GM23248 (cell line): ENCODE measurements at regions not wholly inside any gene's neighbourhood (a gene's known extent, or its start where the extent isn't known, plus 50 kb on each side); places are given as distances from the start of the nearest gene placed in this dataset.

Source experiments
- DNase-seq: peaks from one replicate; pipeline ENCODE4 v3.0.0-alpha.2; 2015
- H2AFZ ChIP-seq: fragments of 200-600 bp; sonication (generic); 2 replicates; pipeline ENCODE4 v1.6.1; 2016; ENCODE audit warnings: antibody characterized with exemption
- H3F3A ChIP-seq: fragments of 200-600 bp; sonication (generic); 2 replicates; pipeline ENCODE4 v1.6.1; 2016; ENCODE audit warnings: mild to moderate bottlenecking, antibody characterized with exemption, mixed run types; ENCODE audit not compliant: insufficient read depth
- H3K27ac ChIP-seq: fragments of 200-600 bp; sonication (generic); 2 replicates; pipeline ENCODE4 v1.5.1; 2016; ENCODE audit warnings: mild to moderate bottlenecking
- H3K27me3 ChIP-seq: fragments of 200-600 bp; sonication (generic); replicated peaks from 2 replicates; pipeline ENCODE4 v1.6.1; 2016; ENCODE audit warnings: mild to moderate bottlenecking; ENCODE audit not compliant: insufficient read depth
- H3K36me3 ChIP-seq: fragments of 200-600 bp; sonication (generic); 2 replicates; pipeline ENCODE4 v1.6.1; 2016; ENCODE audit warnings: low read depth, mild to moderate bottlenecking
- H3K4me1 ChIP-seq: fragments of 200-600 bp; sonication (generic); 2 replicates; pipeline ENCODE4 v1.6.1; 2016; ENCODE audit warnings: mild to moderate bottlenecking; ENCODE audit not compliant: insufficient read depth
- H3K4me2 ChIP-seq: fragments of 200-600 bp; sonication (generic); one replicate; pipeline ENCODE4 v1.6.1; 2016; ENCODE audit warnings: mild to moderate bottlenecking; ENCODE audit not compliant: unreplicated experiment
- H3K4me3 ChIP-seq: fragments of 200-600 bp; sonication (generic); 2 replicates; pipeline ENCODE4 v1.5.1; 2016; ENCODE audit warnings: mild to moderate bottlenecking
- H3K79me2 ChIP-seq: fragments of 200-600 bp; sonication (generic); 2 replicates; pipeline ENCODE4 v1.6.1; 2016; ENCODE audit warnings: mild to moderate bottlenecking; ENCODE audit not compliant: insufficient read depth
- H3K9ac ChIP-seq: fragments of 200-600 bp; sonication (generic); 2 replicates; pipeline ENCODE4 v1.6.1; 2016; ENCODE audit warnings: mild to moderate bottlenecking
- H3K9me2 ChIP-seq: fragments of 200-600 bp; sonication (generic); 2 replicates; pipeline ENCODE4 v1.6.1; 2016; ENCODE audit warnings: mixed run types, mild to moderate bottlenecking, moderate library complexity; ENCODE audit not compliant: insufficient read depth
- H3K9me3 ChIP-seq: fragments of 200-600 bp; sonication (generic); one replicate; pipeline ENCODE4 v1.6.1; 2017; ENCODE audit warnings: low read depth
- H4K20me1 ChIP-seq: fragments of 200-600 bp; sonication (generic); 2 replicates; pipeline ENCODE4 v1.6.0; 2016; ENCODE audit not compliant: insufficient read depth
- EZH2 ChIP-seq: fragments of 200-600 bp; sonication (generic); IDR thresholded peaks from 2 replicates; pipeline ENCODE4 v1.6.1; 2018; ENCODE audit warnings: antibody characterized with exemption, mild to moderate bottlenecking; ENCODE audit not compliant: insufficient read depth, poor library complexity, severe bottlenecking
- EZH2phosphoT487 ChIP-seq: fragments of 200-600 bp; sonication (generic); IDR thresholded peaks from 2 replicates; pipeline ENCODE4 v1.6.1; 2018; ENCODE audit warnings: antibody characterized with exemption, moderate library complexity, mild to moderate bottlenecking, low read depth; ENCODE audit not compliant: insufficient read depth
- WGBS, 2 experiments: methylation state at CpG; one replicate each; pipeline ENCODE4 v1.1.6; 2015 to 2017; ENCODE audit warnings: low lambda C conversion rate in 2 of 2, low coverage in 1 of 2; ENCODE audit errors: missing lambda C conversion rate in 2 of 2; 5-methylcytosine and 5-hydroxymethylcytosine counted together
- in situ Hi-C: fragments of 300-500 bp; cut with MboI; formaldehyde crosslinking; loops from 2 replicates; pipeline ENCODE4 v1.15.0; 2020

- H3K36me3 ChIP-seq: no peaks in the 10 kb centered on the region
- no peak overlapping the region for H3K27ac ChIP-seq
- no peaks in the 10 kb centered on the region for H4K20me1 ChIP-seq
- peaks cover 9% of the 10 kb centered on the region; the same call in 1 of the 2 replicates for H3K4me1 ChIP-seq
- no peaks in the 10 kb centered on the region for H3K79me2 ChIP-seq
- H3K4me3 ChIP-seq: no peak overlapping the region
- peak; percentile 30 for DNase-seq
- no peak for TF ChIP-seq EZH2phosphoT487
- TF ChIP-seq EZH2: no peak
- no peak overlapping the region for H3K9ac ChIP-seq
- peak overlapping the region; percentile 32; the same call in 1 of the 2 replicates for H2AFZ ChIP-seq
- H3K4me2 ChIP-seq: no peak overlapping the region
- H3F3A ChIP-seq: no peaks in the 10 kb centered on the region
- H3K9me3 ChIP-seq: no peaks in the 10 kb centered on the region
- H3K9me2 ChIP-seq: no peaks in the 10 kb centered on the region
- in situ Hi-C loops: no loop called here
- no peaks in the 10 kb centered on the region for H3K27me3 ChIP-seq
- 48 to 57% methylated on average over 3 of the region's 3 CpGs for WGBS, 2 experiments
Measured at GRCh38 chr18:28576941-28577340, 400.0 kb upstream of the CDH2 start.

DNA sequence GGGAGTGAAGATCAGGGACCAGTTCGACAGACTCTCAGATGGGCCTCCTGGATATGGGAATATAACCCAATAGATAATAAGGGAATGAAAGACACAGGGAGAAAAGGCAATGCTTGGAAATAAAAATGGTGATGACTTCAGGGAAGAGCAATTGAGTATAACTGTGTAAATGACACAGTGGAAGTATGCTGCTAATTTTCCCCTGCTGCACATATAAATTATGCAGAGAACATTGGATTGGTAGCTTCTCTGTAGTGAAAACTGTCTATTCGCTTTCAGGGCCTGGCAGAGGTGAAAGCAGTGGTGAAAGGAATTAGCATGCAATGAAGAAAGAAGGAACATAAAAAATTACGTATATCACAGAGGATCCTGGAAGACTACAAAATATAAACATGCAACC lies 398.2 kb upstream of the CDH2 start:
- TF ChIP-seq EZH2: no peak
- no peak for TF ChIP-seq EZH2phosphoT487
- H2AFZ ChIP-seq: no peak overlapping the region
- no peaks in the 10 kb centered on the region for H3F3A ChIP-seq
- in situ Hi-C loops: no loop called here
- H3K36me3 ChIP-seq: no peaks in the 10 kb centered on the region
- H3K9ac ChIP-seq: no peak overlapping the region
- no peak overlapping the region for H3K4me3 ChIP-seq
- 49 to 50% methylated on average over 3 of the region's 3 CpGs for WGBS, 2 experiments
- H3K79me2 ChIP-seq: no peaks in the 10 kb centered on the region
- H3K4me2 ChIP-seq: no peak overlapping the region
- H3K27ac ChIP-seq: no peak overlapping the region
- no peak for DNase-seq
- H3K4me1 ChIP-seq: no peaks in the 10 kb centered on the region
- no peaks in the 10 kb centered on the region for H3K9me3 ChIP-seq
- no peaks in the 10 kb centered on the region for H4K20me1 ChIP-seq
- H3K27me3 ChIP-seq: no peaks in the 10 kb centered on the region
- no peaks in the 10 kb centered on the region for H3K9me2 ChIP-seq

DNA sequence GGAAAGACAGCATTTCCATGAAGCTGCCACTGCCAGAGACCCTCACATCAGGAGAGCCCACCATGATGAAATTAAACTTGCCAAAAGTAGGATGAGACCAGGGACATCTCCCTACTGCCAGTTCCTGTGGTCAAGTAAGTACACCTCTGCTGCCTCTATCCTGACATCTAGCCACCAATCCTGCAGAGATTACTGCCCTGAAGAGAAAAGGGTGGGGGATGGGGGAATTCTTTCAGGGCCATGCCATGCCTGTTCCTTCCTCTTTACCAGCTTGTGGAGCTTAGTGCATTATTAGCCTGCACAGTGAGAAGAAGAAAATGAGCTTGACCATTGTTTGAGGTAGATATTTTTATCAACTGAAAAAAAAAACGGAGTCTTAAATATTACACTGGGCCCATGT lies 397.2 kb upstream of the CDH2 start:
- no peak overlapping the region for H3K4me2 ChIP-seq
- no peak overlapping the region for H3K4me3 ChIP-seq
- TF ChIP-seq EZH2 (no peak), EZH2phosphoT487 (no peak)
- no peak overlapping the region for H2AFZ ChIP-seq
- no peaks in the 10 kb centered on the region for H4K20me1 ChIP-seq
- H3K36me3 ChIP-seq: no peaks in the 10 kb centered on the region
- H3K27me3 ChIP-seq: no peaks in the 10 kb centered on the region
- no peaks in the 10 kb centered on the region for H3K79me2 ChIP-seq
- no peaks in the 10 kb centered on the region for H3K4me1 ChIP-seq
- no peaks in the 10 kb centered on the region for H3K9me3 ChIP-seq
- H3K9me2 ChIP-seq: no peaks in the 10 kb centered on the region
- no peak for DNase-seq
- H3F3A ChIP-seq: no peaks in the 10 kb centered on the region
- no peak overlapping the region for H3K9ac ChIP-seq
- no peak overlapping the region for H3K27ac ChIP-seq
- in situ Hi-C loops: no loop called here
- WGBS, 2 experiments: 51 to 52% methylated on average over 1 of the region's 1 CpG

GRCh38 chr18:28571929-28572328 lies 395.0 kb upstream of the CDH2 start:
- Histone ChIP-seq H3K9me2 (no peaks in the 10 kb centered on the region), H3K9ac (no peak overlapping the region), H3K9me3 (no peaks in the 10 kb centered on the region), H3K36me3 (no peaks in the 10 kb centered on the region), H3F3A (no peaks in the 10 kb centered on the region), H3K4me2 (no peak overlapping the region), H3K27me3 (no peaks in the 10 kb centered on the region), H3K79me2 (no peaks in the 10 kb centered on the region), H2AFZ (no peak overlapping the region), H4K20me1 (no peaks in the 10 kb centered on the region), H3K4me1 (no peaks in the 10 kb centered on the region), H3K4me3 (no peak overlapping the region), H3K27ac (no peak overlapping the region)
- WGBS, 2 experiments: 29 to 35% methylated on average over 2 of the region's 2 CpGs
- DNase-seq: no peak
- TF ChIP-seq EZH2phosphoT487 (no peak), EZH2 (no peak)
- in situ Hi-C loops: no loop called here

DNA sequence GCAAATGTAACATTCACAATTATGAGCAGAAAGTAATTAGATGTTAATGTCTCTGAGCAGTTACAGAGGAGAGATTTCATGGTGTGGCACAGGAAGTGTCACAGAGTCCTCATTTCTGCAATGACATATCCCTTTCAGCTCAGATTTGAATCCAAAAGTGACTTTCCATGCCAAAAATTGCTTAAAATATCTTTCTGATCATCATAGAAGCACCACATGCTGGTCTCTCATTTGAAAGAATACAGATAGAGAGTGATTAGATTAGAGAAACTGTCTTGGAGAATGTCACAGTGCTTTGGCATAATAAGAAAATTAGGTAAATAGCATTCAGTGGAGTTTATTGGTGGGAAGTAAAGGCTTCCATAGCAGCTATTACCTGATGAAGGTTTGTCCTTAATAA lies 383.4 kb upstream of the CDH2 start:
- no peaks in the 10 kb centered on the region for H3K27me3 ChIP-seq
- no peaks in the 10 kb centered on the region for H3K79me2 ChIP-seq
- no peaks in the 10 kb centered on the region for H3F3A ChIP-seq
- 0 out of 2 replicates have a peak overlapping the region, but pooled peaks have one; percentile 8 for H2AFZ ChIP-seq
- H3K4me3 ChIP-seq: no peak overlapping the region
- H3K9me3 ChIP-seq: no peaks in the 10 kb centered on the region
- in situ Hi-C loops: no loop called here
- no peak for TF ChIP-seq EZH2
- no peak for TF ChIP-seq EZH2phosphoT487
- H3K36me3 ChIP-seq: no peaks in the 10 kb centered on the region
- no peak overlapping the region for H3K4me2 ChIP-seq
- H4K20me1 ChIP-seq: no peaks in the 10 kb centered on the region
- H3K4me1 ChIP-seq: no peaks in the 10 kb centered on the region
- H3K27ac ChIP-seq: no peak overlapping the region
- DNase-seq: no peak
- H3K9ac ChIP-seq: no peak overlapping the region
- no peaks in the 10 kb centered on the region for H3K9me2 ChIP-seq
